ENCODE measurements at regions not wholly inside any gene's neighbourhood (a gene's known extent, or its start where the extent isn't known, plus 50 kb on each side); places are given as distances from the start of the nearest gene placed in this dataset.

- TF ChIP-seq MAFK (IDR thresholded peaks at IDR 0.05; ENCODE audit: low read depth, low read length) (no peak), CTCF (conservative IDR thresholded peaks at IDR 0.05; ENCODE audit: low read depth, low read length) (no peak), SMC3 (IDR thresholded peaks at IDR 0.05; ENCODE audit: low read depth, low read length) (no peak), RFX5 (IDR thresholded peaks at IDR 0.05; ENCODE audit: low read depth, low read length) (no peak), RAD21 (IDR thresholded peaks at IDR 0.05; ENCODE audit: low read length) (no peak)
Observed at GRCh38 chr4:188918787-188919186, 779.5 kb downstream of the TRIML1 start.

Measured in IMR-90 (cell line).